ENCODE measurements at regions not wholly inside any gene's neighbourhood (a gene's known extent, or its start where the extent isn't known, plus 50 kb on each side); places are given as distances from the start of the nearest gene placed in this dataset.

DNA sequence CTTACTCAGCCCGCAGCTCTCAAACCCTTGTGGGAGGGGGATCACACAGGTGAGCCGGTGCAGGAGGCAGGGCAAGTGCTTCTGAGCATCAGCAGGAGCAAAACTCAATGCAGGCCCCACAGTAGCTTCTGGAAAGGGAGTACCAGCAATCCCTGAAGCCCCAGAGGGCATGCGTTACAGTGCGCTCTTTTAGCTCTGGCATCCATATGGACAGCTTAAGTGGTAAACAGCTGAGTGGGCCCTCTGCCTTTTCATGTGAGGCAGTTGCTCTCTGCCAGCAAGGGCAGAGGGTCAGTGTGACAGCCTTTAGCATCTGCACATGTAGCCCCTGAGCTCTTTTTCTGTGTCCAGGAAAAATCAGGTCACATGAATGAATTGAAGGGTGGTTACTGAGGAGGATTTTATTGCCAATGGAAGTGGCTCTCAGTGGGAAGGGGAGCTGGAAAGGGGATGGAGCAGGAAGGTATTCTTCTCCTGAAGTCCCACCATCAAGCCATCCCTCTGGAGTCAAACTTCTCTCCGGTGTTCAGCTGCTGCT, 464.3 kb upstream of the THRB start:
- TF ChIP-seq, protein P1, sequence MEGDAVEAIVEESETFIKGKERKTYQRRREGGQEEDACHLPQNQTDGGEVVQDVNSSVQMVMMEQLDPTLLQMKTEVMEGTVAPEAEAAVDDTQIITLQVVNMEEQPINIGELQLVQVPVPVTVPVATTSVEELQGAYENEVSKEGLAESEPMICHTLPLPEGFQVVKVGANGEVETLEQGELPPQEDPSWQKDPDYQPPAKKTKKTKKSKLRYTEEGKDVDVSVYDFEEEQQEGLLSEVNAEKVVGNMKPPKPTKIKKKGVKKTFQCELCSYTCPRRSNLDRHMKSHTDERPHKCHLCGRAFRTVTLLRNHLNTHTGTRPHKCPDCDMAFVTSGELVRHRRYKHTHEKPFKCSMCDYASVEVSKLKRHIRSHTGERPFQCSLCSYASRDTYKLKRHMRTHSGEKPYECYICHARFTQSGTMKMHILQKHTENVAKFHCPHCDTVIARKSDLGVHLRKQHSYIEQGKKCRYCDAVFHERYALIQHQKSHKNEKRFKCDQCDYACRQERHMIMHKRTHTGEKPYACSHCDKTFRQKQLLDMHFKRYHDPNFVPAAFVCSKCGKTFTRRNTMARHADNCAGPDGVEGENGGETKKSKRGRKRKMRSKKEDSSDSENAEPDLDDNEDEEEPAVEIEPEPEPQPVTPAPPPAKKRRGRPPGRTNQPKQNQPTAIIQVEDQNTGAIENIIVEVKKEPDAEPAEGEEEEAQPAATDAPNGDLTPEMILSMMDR (IDR thresholded peaks at IDR 0.05; ENCODE audit: low read depth, low read length) = no peak
- TF ChIP-seq POLR2A (IDR thresholded peaks at IDR 0.05; ENCODE audit: extremely low read depth, insufficient read length) (no peak), MYC (IDR thresholded peaks at IDR 0.05; ENCODE audit: low read depth, low read length) (no peak)
- TF ChIP-seq, protein P2, sequence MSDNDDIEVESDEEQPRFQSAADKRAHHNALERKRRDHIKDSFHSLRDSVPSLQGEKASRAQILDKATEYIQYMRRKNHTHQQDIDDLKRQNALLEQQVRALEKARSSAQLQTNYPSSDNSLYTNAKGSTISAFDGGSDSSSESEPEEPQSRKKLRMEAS (IDR thresholded peaks at IDR 0.05; ENCODE audit: low read depth, low read length) = no peak
- no peak overlapping the region for H3K4me3 ChIP-seq (ENCODE audit: low read depth, low read length)
- no peak for DNase-seq (ENCODE audit: low read depth)

DNA sequence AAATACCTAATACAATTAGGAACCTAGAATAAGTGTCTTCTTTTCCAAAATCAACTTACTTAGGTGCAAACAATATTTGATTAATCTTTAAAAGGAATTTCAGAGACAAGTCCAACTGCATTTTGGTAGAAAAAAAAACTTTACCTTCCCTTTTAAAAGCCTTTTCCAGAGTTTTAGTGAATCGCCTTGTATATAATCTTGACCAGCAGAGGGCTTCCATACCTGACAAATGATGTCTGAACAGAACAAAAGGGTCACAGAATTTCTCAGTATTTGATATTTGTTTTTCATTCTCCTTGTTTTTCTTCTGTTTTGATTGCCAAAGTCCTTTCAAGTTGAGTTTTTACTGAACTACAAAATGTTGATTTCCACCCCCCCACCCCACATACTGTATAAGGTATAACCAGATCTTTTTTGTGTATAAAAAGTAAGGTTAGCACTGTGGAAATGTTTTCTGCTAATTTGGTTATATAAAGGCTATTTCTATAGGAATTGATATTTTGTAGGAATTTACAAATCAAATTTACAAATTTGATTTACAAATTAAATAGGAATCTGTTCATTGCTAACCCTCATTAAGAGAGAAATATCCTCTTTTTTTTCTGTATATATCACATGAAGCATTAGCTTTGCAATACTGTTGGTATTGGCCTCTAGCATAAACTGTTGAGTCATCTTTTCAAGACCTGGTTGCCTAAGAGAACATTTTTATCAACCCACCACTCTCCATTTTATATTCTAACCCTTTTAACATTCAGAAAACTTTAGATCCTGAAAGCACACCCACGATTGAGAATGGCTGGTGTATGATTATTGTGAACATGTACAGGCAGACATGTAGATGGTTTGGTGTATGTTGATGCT, 464.1 kb upstream of the RARB start:
- TF ChIP-seq, protein P1 (IDR thresholded peaks at IDR 0.05; ENCODE audit: low read depth, low read length) = peak; percentile 51
- TF ChIP-seq MYC (IDR thresholded peaks at IDR 0.05; ENCODE audit: low read depth, low read length) (no peak), POLR2A (IDR thresholded peaks at IDR 0.05; ENCODE audit: extremely low read depth, insufficient read length) (no peak)
- TF ChIP-seq, protein P2 (IDR thresholded peaks at IDR 0.05; ENCODE audit: low read depth, low read length) = no peak
- H3K4me3 ChIP-seq (ENCODE audit: low read depth, low read length) = no peak overlapping the region
- DNase-seq (ENCODE audit: low read depth) = peak; percentile 22

DNA sequence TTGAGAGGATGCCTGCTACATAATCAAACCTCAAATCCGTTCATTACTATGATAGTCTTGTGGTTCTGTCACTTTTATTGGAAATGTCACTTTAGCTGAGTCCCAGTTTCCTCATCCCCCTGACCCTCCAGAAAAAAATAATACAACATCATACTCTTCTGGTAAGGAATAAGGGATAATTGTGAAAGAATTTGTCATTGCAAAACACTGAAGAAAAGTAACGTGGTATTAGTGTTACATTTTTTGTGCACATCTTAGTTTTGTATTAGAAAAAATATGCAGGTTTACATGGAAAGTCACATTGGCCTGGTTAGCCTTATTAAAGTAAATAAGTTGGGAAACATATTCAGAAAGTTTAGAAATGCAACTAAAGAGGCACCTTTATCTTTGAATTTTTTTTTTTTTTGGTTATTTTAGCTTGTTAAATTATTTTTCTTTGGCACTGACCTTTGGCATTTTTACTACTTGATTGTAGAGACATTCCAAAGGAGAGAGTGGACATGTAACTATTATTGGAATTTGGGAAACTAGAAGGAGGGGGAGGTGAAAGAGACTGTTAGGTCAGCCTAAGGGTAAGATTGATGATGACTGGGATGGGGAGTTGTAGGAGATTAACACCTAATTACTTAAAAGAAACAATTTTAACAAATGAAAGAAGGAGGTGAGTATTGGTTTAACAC, 462.2 kb upstream of the RARB start:
- no peak for DNase-seq (ENCODE audit: low read depth)
- TF ChIP-seq POLR2A (IDR thresholded peaks at IDR 0.05; ENCODE audit: extremely low read depth, insufficient read length) (no peak), MYC (IDR thresholded peaks at IDR 0.05; ENCODE audit: low read depth, low read length) (no peak)
- TF ChIP-seq, protein P1 (IDR thresholded peaks at IDR 0.05; ENCODE audit: low read depth, low read length) = no peak
- TF ChIP-seq, protein P2 (IDR thresholded peaks at IDR 0.05; ENCODE audit: low read depth, low read length) = no peak
- H3K4me3 ChIP-seq (ENCODE audit: low read depth, low read length) = no peak overlapping the region

DNA sequence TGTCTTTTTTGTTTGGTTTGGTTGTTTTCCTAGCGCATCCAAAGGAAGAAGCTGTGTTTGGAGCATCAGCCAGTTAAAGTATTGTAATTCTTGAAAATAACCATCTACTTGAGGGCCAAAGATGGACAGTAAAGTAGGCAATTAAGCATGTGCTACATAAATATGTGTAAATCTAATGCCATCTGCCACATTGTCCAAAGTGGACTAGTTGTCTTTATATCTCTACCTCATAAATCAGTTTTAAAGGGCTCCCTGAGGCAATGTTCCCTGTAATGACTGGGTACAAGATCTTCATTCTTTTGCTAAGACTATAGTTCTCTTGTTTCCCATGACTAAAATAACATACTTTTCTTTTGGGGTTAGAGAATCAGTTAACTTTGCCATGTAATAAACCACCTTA, 460.0 kb upstream of the RARB start:
- TF ChIP-seq, protein P1 (IDR thresholded peaks at IDR 0.05; ENCODE audit: low read depth, low read length) = no peak
- TF ChIP-seq POLR2A (IDR thresholded peaks at IDR 0.05; ENCODE audit: extremely low read depth, insufficient read length) = no peak
- no peak for DNase-seq (ENCODE audit: low read depth)
- no peak overlapping the region for H3K4me3 ChIP-seq (ENCODE audit: low read depth, low read length)

DNA sequence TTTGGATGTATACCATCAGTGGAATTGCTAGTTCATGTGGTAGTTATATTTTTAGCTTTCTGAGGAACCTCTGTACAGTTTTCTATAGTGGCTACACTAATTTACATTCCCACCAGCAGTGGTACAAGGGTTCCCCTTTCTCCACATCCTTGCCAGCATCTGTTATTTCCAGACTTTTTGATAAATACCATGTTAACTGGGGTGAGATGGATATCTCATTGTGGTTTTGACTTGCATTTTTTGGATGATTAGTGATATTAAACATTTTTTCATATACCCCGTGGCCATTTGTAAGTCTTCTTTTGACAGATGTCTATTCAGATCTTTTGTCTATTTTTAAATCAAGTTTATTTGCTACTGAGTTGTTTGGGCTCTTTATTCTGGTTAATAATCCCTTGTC, 455.6 kb upstream of the RARB start:
- DNase-seq (ENCODE audit: low read depth) = no peak
- TF ChIP-seq, protein P1 (IDR thresholded peaks at IDR 0.05; ENCODE audit: low read depth, low read length) = no peak
- TF ChIP-seq, protein P2 (IDR thresholded peaks at IDR 0.05; ENCODE audit: low read depth, low read length) = no peak
- TF ChIP-seq MYC (IDR thresholded peaks at IDR 0.05; ENCODE audit: low read depth, low read length) (no peak), POLR2A (IDR thresholded peaks at IDR 0.05; ENCODE audit: extremely low read depth, insufficient read length) (no peak)
- H3K4me3 ChIP-seq (ENCODE audit: low read depth, low read length) = no peak overlapping the region

All from NB4 (cell line).